ENCODE measurements at regions not wholly inside any gene's neighbourhood (a gene's known extent, or its start where the extent isn't known, plus 50 kb on each side); places are given as distances from the start of the nearest gene placed in this dataset.

DNA sequence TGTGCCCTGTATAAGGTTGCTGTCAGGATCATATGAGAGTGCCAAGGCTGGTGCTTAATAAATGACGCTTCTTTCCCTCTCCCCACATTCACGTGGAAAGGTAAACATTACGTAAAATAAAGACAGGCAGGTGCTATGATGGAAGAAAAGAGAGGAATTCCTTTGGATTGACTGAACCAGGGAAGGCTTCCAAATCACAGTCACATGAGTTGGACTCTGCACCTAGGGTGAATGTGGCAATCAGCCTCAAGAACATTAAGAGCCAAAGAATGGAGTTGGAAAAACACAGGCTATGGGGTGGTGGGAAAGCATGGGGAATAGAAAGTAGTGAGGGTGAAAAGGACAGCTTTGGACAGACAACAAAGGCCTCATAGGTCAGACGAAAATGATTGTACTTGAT is 473.1 kb downstream of the VRK1 start:
- peaks cover 0 to 1% of the 10 kb centered on the region in 2 donors for H3K36me3 ChIP-seq (replicated peaks in 1 of 2; ENCODE audit: control insufficient read depth in 2 of 2, insufficient read depth in 2 of 2, low read length in 2 of 2)
- H3K4ac ChIP-seq (ENCODE audit: low read length): no peak overlapping the region
- H2BK12ac ChIP-seq (ENCODE audit: low read length): no peak overlapping the region
- H3K9me3 ChIP-seq (replicated peaks in 1 of 2; ENCODE audit: control insufficient read depth in 2 of 2, insufficient read depth in 1 of 2, low read depth in 1 of 2, low read length in 2 of 2): no peaks in the 10 kb centered on the region
- H3K27me3 ChIP-seq (ENCODE audit: control insufficient read depth in 3 of 3, insufficient read depth in 3 of 3, low read depth in 1 of 3, low read length in 3 of 3): no peaks in the 10 kb centered on the region
- H3K18ac ChIP-seq (ENCODE audit: low read length): no peak overlapping the region
- no peak overlapping the region for H4K91ac ChIP-seq (ENCODE audit: low read depth, low read length, poor library complexity)
- no peak overlapping the region for H4K8ac ChIP-seq (ENCODE audit: low read depth, low read length)
- no peak overlapping the region for H3K14ac ChIP-seq (ENCODE audit: low read length)
- H2BK120ac ChIP-seq (ENCODE audit: low read depth, low read length): no peak overlapping the region
- no peaks in the 10 kb centered on the region for H3K79me1 ChIP-seq (ENCODE audit: low read depth, low read length)
- no peak overlapping the region for H3K23ac ChIP-seq (ENCODE audit: low read depth, low read length, poor library complexity)
- H3K9ac ChIP-seq (ENCODE audit: low read depth, low read length, poor library complexity): no peak overlapping the region
- H3K27ac ChIP-seq (replicated peaks; ENCODE audit: low read length): no peak overlapping the region
- H3K4me2 ChIP-seq (ENCODE audit: insufficient read depth, low read length, poor library complexity, severe bottlenecking): no peak overlapping the region
- no peak for DNase-seq (ENCODE audit: low spot score)
- H2BK5ac ChIP-seq (ENCODE audit: low read length): no peak overlapping the region
- no peak overlapping the region for H2AK5ac ChIP-seq (ENCODE audit: low read depth, low read length)
- H3K4me1 ChIP-seq (ENCODE audit: control insufficient read depth in 2 of 2, insufficient read depth in 1 of 2, low read depth in 1 of 2, low read length in 2 of 2): peaks cover 3 to 41% of the 10 kb centered on the region in 2 donors
- no peak overlapping the region for H2AFZ ChIP-seq (ENCODE audit: low read length)
- H3K4me3 ChIP-seq (ENCODE audit: low read length in 2 of 2): no peak overlapping the region
- H2BK15ac ChIP-seq (ENCODE audit: low read length): no peak overlapping the region
- WGBS, 2 donors (ENCODE audit: extremely low coverage in 2 of 2, insufficient read length in 2 of 2, insufficient replicate concordance in 1 of 2): no CpG with 5 or more reads among the region's 4 CpGs

DNA sequence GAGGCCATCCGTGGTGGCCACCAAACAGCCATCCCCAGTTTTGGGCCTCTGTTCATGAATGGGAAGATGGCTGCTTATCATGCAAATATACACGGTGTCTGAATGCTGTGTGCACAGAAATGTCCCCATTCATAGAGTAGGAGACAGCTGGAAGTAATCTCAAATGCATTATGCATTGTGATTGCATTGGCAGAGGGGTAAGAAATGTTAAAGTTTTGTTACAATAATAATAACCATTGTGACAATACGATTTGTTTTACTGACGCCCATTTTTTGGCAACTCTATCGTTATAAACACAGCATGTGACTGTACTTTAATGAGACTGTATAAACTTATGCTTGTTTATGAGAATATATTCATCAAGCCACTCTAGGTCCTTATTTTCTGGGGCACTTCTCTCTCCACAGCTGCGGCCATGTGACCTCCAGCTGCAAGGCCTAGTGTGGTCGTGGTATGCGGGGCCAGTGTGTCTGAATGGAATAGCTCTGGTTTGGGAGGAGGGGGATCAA is 474.3 kb downstream of the VRK1 start:
- Histone ChIP-seq H3K4me2 (ENCODE audit: insufficient read depth, low read length, poor library complexity, severe bottlenecking) (no peak overlapping the region), H3K4me1 (ENCODE audit: control insufficient read depth in 2 of 2, insufficient read depth in 1 of 2, low read depth in 1 of 2, low read length in 2 of 2) (peaks cover 3 to 37% of the 10 kb centered on the region in 2 donors), H2BK15ac (ENCODE audit: low read length) (peak overlapping the region; percentile 16), H3K4ac (ENCODE audit: low read length) (no peak overlapping the region), H3K27ac (replicated peaks; ENCODE audit: low read length) (no peak overlapping the region), H2AFZ (ENCODE audit: low read length) (peak overlapping the region; percentile 56), H2AK5ac (ENCODE audit: low read depth, low read length) (no peak overlapping the region), H3K9me3 (replicated peaks in 1 of 2; ENCODE audit: control insufficient read depth in 2 of 2, insufficient read depth in 1 of 2, low read depth in 1 of 2, low read length in 2 of 2) (no peaks in the 10 kb centered on the region), H3K4me3 (ENCODE audit: low read length in 2 of 2) (no peak overlapping the region), H4K91ac (ENCODE audit: low read depth, low read length, poor library complexity) (no peak overlapping the region), H3K27me3 (ENCODE audit: control insufficient read depth in 3 of 3, insufficient read depth in 3 of 3, low read depth in 1 of 3, low read length in 3 of 3) (no peaks in the 10 kb centered on the region), H2BK5ac (ENCODE audit: low read length) (no peak overlapping the region), H3K23ac (ENCODE audit: low read depth, low read length, poor library complexity) (no peak overlapping the region), H3K14ac (ENCODE audit: low read length) (no peak overlapping the region), H2BK12ac (ENCODE audit: low read length) (no peak overlapping the region), H3K36me3 (replicated peaks in 1 of 2; ENCODE audit: control insufficient read depth in 2 of 2, insufficient read depth in 2 of 2, low read length in 2 of 2) (peaks cover 0 to 1% of the 10 kb centered on the region in 2 donors), H3K9ac (ENCODE audit: low read depth, low read length, poor library complexity) (no peak overlapping the region), H2BK120ac (ENCODE audit: low read depth, low read length) (no peak overlapping the region), H3K79me1 (ENCODE audit: low read depth, low read length) (no peaks in the 10 kb centered on the region), H3K18ac (ENCODE audit: low read length) (no peak overlapping the region), H4K8ac (ENCODE audit: low read depth, low read length) (no peak overlapping the region)
- WGBS, 2 donors (ENCODE audit: extremely low coverage in 2 of 2, insufficient read length in 2 of 2, insufficient replicate concordance in 1 of 2): no CpG with 5 or more reads among the region's 8 CpGs
- DNase-seq (ENCODE audit: low spot score): no peak

DNA sequence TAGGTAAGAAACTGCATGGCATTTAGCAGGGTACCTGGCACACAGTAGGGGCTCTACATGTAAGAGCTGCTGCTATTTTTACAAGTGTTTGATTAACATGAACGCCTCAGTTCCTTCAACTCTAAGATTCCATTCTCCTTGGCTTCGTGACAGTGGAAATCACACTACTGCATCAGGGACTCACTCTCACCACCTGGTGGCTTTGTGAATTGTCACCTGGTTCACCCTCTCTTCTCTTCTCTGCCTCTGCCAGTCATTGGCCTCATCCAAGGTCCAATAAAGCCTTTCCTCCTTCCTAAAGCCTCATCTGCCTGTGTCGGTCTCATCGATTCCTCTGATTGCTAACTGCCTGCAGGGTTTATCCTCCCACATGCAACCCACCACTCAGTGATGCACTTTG is 476.4 kb downstream of the VRK1 start:
- DNase-seq (ENCODE audit: low spot score): no peak
- Histone ChIP-seq H3K4me2 (ENCODE audit: insufficient read depth, low read length, poor library complexity, severe bottlenecking) (no peak overlapping the region), H3K27ac (replicated peaks; ENCODE audit: low read length) (no peak overlapping the region), H3K4ac (ENCODE audit: low read length) (no peak overlapping the region), H2BK120ac (ENCODE audit: low read depth, low read length) (no peak overlapping the region), H2AK5ac (ENCODE audit: low read depth, low read length) (no peak overlapping the region), H3K79me1 (ENCODE audit: low read depth, low read length) (no peaks in the 10 kb centered on the region), H2AFZ (ENCODE audit: low read length) (no peak overlapping the region), H3K18ac (ENCODE audit: low read length) (no peak overlapping the region), H2BK12ac (ENCODE audit: low read length) (no peak overlapping the region), H3K9me3 (replicated peaks in 1 of 2; ENCODE audit: control insufficient read depth in 2 of 2, insufficient read depth in 1 of 2, low read depth in 1 of 2, low read length in 2 of 2) (no peaks in the 10 kb centered on the region), H4K91ac (ENCODE audit: low read depth, low read length, poor library complexity) (no peak overlapping the region), H3K9ac (ENCODE audit: low read depth, low read length, poor library complexity) (no peak overlapping the region), H3K36me3 (replicated peaks in 1 of 2; ENCODE audit: control insufficient read depth in 2 of 2, insufficient read depth in 2 of 2, low read length in 2 of 2) (peaks cover 0 to 1% of the 10 kb centered on the region in 2 donors), H2BK5ac (ENCODE audit: low read length) (no peak overlapping the region), H3K27me3 (ENCODE audit: control insufficient read depth in 3 of 3, insufficient read depth in 3 of 3, low read depth in 1 of 3, low read length in 3 of 3) (no peaks in the 10 kb centered on the region), H3K4me3 (ENCODE audit: low read length in 2 of 2) (no peak overlapping the region), H3K4me1 (ENCODE audit: control insufficient read depth in 2 of 2, insufficient read depth in 1 of 2, low read depth in 1 of 2, low read length in 2 of 2) (peaks cover 9 to 31% of the 10 kb centered on the region in 2 donors), H3K23ac (ENCODE audit: low read depth, low read length, poor library complexity) (no peak overlapping the region), H2BK15ac (ENCODE audit: low read length) (no peak overlapping the region), H3K14ac (ENCODE audit: low read length) (no peak overlapping the region), H4K8ac (ENCODE audit: low read depth, low read length) (no peak overlapping the region)
- WGBS, 2 donors (ENCODE audit: extremely low coverage in 2 of 2, insufficient read length in 2 of 2, insufficient replicate concordance in 1 of 2): no CpG with 5 or more reads among the region's 4 CpGs

DNA sequence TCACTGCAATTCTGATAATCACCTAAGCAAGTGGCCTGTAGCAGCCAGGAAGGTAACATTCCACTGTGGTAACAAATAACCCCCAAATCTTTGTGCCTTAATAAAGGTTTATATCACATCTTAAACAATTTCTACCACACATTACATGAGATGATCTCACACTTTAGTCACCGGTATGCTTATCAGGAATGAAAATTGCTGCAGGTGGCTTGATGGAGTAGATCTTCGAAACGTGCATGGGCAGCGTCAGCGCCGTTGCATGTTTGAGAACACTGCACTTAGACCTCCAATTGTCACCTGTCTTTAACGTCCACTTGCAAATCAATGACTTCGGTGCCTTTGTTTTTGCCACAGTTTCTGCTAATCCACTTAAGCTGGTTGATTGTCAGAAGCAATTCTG is 477.4 kb downstream of the VRK1 start:
- WGBS, 2 donors (ENCODE audit: extremely low coverage in 2 of 2, insufficient read length in 2 of 2, insufficient replicate concordance in 1 of 2): no CpG with 5 or more reads among the region's 8 CpGs
- no peak for DNase-seq (ENCODE audit: low spot score)
- Histone ChIP-seq H3K4me3 (ENCODE audit: low read length in 2 of 2) (no peak overlapping the region), H4K91ac (ENCODE audit: low read depth, low read length, poor library complexity) (no peak overlapping the region), H3K27ac (replicated peaks; ENCODE audit: low read length) (no peak overlapping the region), H3K23ac (ENCODE audit: low read depth, low read length, poor library complexity) (no peak overlapping the region), H3K36me3 (replicated peaks in 1 of 2; ENCODE audit: control insufficient read depth in 2 of 2, insufficient read depth in 2 of 2, low read length in 2 of 2) (no peaks in the 10 kb centered on the region), H2BK12ac (ENCODE audit: low read length) (no peak overlapping the region), H3K27me3 (ENCODE audit: control insufficient read depth in 3 of 3, insufficient read depth in 3 of 3, low read depth in 1 of 3, low read length in 3 of 3) (no peaks in the 10 kb centered on the region), H3K4me1 (ENCODE audit: control insufficient read depth in 2 of 2, insufficient read depth in 1 of 2, low read depth in 1 of 2, low read length in 2 of 2) (peaks cover 9 to 28% of the 10 kb centered on the region in 2 donors), H3K9ac (ENCODE audit: low read depth, low read length, poor library complexity) (no peak overlapping the region), H3K9me3 (replicated peaks in 1 of 2; ENCODE audit: control insufficient read depth in 2 of 2, insufficient read depth in 1 of 2, low read depth in 1 of 2, low read length in 2 of 2) (no peaks in the 10 kb centered on the region), H2AFZ (ENCODE audit: low read length) (no peak overlapping the region), H3K4me2 (ENCODE audit: insufficient read depth, low read length, poor library complexity, severe bottlenecking) (no peak overlapping the region), H4K8ac (ENCODE audit: low read depth, low read length) (no peak overlapping the region), H2BK5ac (ENCODE audit: low read length) (no peak overlapping the region), H2BK15ac (ENCODE audit: low read length) (no peak overlapping the region), H2AK5ac (ENCODE audit: low read depth, low read length) (no peak overlapping the region), H3K4ac (ENCODE audit: low read length) (no peak overlapping the region), H3K14ac (ENCODE audit: low read length) (no peak overlapping the region), H3K79me1 (ENCODE audit: low read depth, low read length) (no peaks in the 10 kb centered on the region), H3K18ac (ENCODE audit: low read length) (no peak overlapping the region), H2BK120ac (ENCODE audit: low read depth, low read length) (no peak overlapping the region)
